ENCODE measurements at regions not wholly inside any gene's neighbourhood (a gene's known extent, or its start where the extent isn't known, plus 50 kb on each side); places are given as distances from the start of the nearest gene placed in this dataset.

DNA sequence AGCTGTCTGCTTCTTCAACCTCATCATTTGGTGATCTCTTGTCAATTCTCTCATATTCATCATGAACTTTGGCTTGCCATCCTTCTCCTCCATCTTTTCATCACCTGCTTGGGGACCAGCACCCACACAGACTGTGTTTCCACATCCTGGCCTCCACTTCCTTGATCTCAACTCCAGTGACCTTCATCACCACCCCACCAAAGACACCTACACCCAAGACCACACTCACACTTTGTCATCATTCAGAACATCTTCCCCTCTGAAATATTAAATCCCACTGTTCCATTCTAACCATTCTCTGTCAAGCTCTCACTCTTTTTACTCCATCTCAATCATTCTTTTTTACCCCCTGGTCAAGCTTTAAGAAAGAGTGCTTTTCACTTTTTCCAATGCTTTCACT lies 115.5 kb upstream of the VAV3 start:
- Histone ChIP-seq H3K27me3 (ENCODE audit: insufficient read depth, low read length) (no peaks in the 10 kb centered on the region), H4K20me1 (ENCODE audit: control insufficient read depth, insufficient read depth, insufficient read length) (no peaks in the 10 kb centered on the region), H4K8ac (replicated peaks; ENCODE audit: insufficient read length, low read depth, low read length) (no peak overlapping the region), H4K5ac (ENCODE audit: insufficient read length, low read depth, low read length) (no peak overlapping the region), H2BK120ac (ENCODE audit: low read depth, low read length, poor library complexity, severe bottlenecking) (no peak overlapping the region), H3K56ac (ENCODE audit: insufficient read length, low read depth, low read length) (no peak overlapping the region), H2BK15ac (ENCODE audit: low read depth, low read length) (no peak overlapping the region), H3K79me1 (ENCODE audit: insufficient read depth, low read depth, low read length, poor library complexity, severe bottlenecking) (no peaks in the 10 kb centered on the region), H3K18ac (ENCODE audit: insufficient read length, low read depth, low read length) (no peak overlapping the region), H3K14ac (ENCODE audit: insufficient read depth, low read length) (no peak overlapping the region), H4K91ac (ENCODE audit: insufficient read length, low read depth, low read length) (no peak overlapping the region), H2AK5ac (ENCODE audit: insufficient read length, low read length) (no peak overlapping the region), H3K4ac (ENCODE audit: low read depth, low read length) (no peak overlapping the region), H3K9me3 (ENCODE audit: control insufficient read depth, low read depth, low read length) (no peaks in the 10 kb centered on the region), H3K4me2 (ENCODE audit: insufficient read depth, insufficient read length, low read length) (no peak overlapping the region), H3T11ph (ENCODE audit: low read length) (no peak overlapping the region), H3K4me1 (ENCODE audit: insufficient read depth, low read length) (no peaks in the 10 kb centered on the region), H2AFZ (ENCODE audit: low read length) (no peak overlapping the region), H3K23me2 (ENCODE audit: insufficient read length, low read depth, low read length, poor library complexity, severe bottlenecking) (no peaks in the 10 kb centered on the region), H2BK20ac (ENCODE audit: low read depth, low read length, poor library complexity, severe bottlenecking) (no peak overlapping the region), H3K79me2 (ENCODE audit: insufficient read depth, low read length) (no peaks in the 10 kb centered on the region), H3K27ac (ENCODE audit: insufficient read length, low read depth, low read length) (no peak overlapping the region), H2BK12ac (ENCODE audit: insufficient read length, low read depth, low read length) (no peak overlapping the region), H2BK5ac (ENCODE audit: insufficient read length, low read length) (no peak overlapping the region), H3K9ac (ENCODE audit: extremely low read depth, insufficient read length, low read length) (no peak overlapping the region), H3K23ac (ENCODE audit: insufficient read length, low read depth, low read length) (no peak overlapping the region)
- Mint-ChIP-seq H3K9me3 (no peaks in the 10 kb centered on the region), H3K4me1 (peaks cover 10% of the 10 kb centered on the region in 2 experiments; a peak in 3 of 4 replicates), H3K27me3 (ENCODE audit: low read depth) (no peaks in the 10 kb centered on the region), H3K4me3 (no peak overlapping the region), H3K27ac (no peak overlapping the region), H3K36me3 (ENCODE audit: insufficient read depth in 1 of 3, low read depth in 3 of 3) (no peaks in the 10 kb centered on the region)
- TF ChIP-seq, protein P1, sequence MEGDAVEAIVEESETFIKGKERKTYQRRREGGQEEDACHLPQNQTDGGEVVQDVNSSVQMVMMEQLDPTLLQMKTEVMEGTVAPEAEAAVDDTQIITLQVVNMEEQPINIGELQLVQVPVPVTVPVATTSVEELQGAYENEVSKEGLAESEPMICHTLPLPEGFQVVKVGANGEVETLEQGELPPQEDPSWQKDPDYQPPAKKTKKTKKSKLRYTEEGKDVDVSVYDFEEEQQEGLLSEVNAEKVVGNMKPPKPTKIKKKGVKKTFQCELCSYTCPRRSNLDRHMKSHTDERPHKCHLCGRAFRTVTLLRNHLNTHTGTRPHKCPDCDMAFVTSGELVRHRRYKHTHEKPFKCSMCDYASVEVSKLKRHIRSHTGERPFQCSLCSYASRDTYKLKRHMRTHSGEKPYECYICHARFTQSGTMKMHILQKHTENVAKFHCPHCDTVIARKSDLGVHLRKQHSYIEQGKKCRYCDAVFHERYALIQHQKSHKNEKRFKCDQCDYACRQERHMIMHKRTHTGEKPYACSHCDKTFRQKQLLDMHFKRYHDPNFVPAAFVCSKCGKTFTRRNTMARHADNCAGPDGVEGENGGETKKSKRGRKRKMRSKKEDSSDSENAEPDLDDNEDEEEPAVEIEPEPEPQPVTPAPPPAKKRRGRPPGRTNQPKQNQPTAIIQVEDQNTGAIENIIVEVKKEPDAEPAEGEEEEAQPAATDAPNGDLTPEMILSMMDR (conservative IDR thresholded peaks at IDR 0.05) = no peak
- DNase-seq = no peak
